ENCODE measurements at regions not wholly inside any gene's neighbourhood (a gene's known extent, or its start where the extent isn't known, plus 50 kb on each side); places are given as distances from the start of the nearest gene placed in this dataset.

GRCh38 chr6:25013246-25013645, 77.5 kb upstream of the RIPOR2 start:
- DNase-seq: peak; percentile 19

DNA sequence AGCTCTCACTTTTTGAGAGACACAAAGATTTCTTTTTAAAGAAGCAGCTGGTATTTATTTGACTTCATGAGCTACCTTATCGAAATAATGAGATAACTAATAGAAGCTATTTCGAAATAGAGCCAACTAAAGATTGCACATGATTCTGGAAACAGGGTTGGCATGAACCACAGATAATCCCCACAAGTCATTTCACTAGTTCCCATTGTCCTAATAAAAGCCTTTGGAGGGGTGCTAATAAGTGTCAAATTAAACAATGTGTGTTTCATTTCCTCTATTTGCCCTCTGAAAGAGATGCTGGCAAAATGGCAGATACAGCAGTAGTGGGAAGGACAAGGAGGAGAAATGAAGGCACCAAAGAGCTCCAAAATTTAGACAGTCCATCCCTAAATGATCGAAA, 78.6 kb upstream of the RIPOR2 start:
- no peak for DNase-seq

GRCh38 chr6:25014791-25015560, 79.2 kb upstream of the RIPOR2 start:
- DNase-seq: peak; percentile 30

- no peak for DNase-seq
Measured at GRCh38 chr6:25016014-25016720, 80.4 kb upstream of the RIPOR2 start.

- DNase-seq: peak; percentile 29
Measured at GRCh38 chr6:25017486-25017885, 81.7 kb upstream of the RIPOR2 start.

DNA sequence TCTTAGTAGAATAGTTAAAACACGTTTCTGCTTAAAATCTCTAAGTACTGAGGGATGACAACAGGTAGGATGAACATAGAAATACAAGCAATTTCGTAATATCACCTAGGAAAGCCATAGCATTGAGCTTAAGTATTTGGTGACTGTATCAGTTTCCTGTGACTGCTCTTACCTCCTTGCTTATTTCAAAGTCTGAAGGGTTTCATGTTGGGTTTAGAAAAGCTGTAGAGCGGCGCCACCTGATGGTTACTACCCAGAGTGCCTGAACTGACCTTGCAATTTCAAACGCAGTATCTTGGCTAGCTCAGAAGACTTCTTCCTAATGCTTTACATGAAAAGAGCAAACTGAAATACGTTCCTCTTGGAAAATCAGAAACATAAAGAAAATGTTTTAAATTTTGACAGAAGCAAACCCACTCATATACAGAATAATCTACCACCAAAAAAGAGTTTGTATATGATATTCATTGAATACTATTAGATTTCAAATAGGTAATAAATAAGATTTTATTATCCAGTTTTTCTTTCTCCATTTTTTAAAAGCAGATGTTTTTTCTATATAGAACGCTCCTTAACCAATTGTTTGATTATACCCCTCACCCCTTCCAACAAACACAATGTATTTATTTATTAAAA, 82.3 kb upstream of the RIPOR2 start:
- DNase-seq: peak; percentile 84

GRCh38 chr6:25018568-25018954, 82.8 kb upstream of the RIPOR2 start:
- no peak for DNase-seq

DNA sequence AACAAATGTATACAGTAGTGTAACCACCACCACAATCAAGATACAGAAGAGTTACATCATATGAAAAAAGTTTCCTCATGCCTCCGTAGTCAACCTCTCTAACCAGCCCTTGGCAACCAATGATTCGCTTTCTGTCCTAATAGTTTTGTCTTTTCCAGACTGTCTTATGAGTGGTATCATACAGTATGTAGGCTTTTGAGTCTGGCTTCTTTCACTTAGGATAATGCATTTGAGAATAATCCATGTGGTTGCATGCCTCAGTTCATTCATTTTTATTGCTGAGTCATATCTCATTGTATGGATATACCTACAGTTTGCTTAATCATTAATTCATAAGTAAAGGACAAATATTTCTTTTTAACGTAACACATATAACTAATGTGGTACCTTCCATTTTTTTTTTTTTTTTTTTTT, 86.4 kb upstream of the RIPOR2 start:
- no peak for DNase-seq

DNA sequence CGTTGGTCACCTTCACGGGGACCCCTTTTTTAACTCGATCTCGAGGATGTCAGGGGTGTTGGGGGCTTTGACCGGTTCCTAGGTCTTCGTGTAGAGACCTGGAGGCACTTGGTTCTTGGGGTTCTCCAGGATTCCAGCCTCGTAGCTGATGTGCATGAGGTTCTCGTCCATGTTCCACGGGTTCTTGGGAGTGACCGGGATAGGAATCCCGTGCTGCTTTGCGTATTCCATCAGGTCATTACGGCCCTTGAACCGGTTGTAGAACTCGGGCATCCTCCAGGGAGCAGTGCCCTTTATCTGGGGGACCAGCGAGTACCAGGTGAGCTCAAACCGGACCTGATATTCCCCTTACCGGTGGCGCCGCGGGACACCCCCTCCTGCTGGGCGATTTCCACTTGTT, 88.0 kb upstream of the RIPOR2 start:
- DNase-seq: no peak

DNA sequence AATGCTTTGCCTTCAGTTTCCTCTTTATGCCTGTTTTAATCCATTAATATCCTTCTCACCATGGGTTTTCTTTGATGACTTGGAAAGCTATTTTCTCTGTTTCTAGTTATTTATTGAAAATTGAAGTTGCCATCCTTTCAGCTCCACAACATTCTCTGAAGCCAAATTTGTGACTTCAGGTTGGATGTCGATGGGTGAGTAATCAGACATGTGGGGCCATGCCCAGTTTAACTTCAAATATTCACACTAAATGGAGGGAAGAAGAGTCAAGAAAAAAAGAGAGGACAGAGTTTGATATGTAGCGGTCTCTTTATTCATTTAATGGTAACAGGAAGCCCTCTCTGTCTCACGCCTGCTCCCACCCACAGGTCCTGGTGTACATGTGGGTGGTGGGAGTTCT, 89.1 kb upstream of the RIPOR2 start:
- DNase-seq: no peak

GRCh38 chr6:25025248-25025918, 89.6 kb upstream of the RIPOR2 start:
- no peak for DNase-seq

DNA sequence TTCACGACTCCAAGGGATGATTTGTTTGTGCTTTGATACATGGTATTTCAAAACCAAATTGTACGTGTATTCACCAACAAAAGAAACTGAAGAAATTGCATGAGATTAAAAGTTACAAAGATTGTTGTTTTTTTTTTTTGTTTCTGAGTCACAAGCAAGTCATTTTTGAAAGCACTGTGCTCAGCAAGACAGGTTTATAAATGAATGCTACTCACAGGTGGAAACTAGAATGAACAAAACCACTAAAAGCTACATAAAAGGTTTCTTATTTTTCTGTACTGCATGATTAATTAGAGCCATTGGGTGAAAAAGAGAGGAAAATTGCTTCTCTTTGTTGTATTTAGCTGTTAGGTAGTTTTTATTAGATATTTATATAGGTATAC, 90.2 kb upstream of the RIPOR2 start:
- DNase-seq: no peak

- peak; percentile 76 for DNase-seq
Measured at GRCh38 chr6:25026723-25027122, 91.0 kb upstream of the RIPOR2 start.

DNA sequence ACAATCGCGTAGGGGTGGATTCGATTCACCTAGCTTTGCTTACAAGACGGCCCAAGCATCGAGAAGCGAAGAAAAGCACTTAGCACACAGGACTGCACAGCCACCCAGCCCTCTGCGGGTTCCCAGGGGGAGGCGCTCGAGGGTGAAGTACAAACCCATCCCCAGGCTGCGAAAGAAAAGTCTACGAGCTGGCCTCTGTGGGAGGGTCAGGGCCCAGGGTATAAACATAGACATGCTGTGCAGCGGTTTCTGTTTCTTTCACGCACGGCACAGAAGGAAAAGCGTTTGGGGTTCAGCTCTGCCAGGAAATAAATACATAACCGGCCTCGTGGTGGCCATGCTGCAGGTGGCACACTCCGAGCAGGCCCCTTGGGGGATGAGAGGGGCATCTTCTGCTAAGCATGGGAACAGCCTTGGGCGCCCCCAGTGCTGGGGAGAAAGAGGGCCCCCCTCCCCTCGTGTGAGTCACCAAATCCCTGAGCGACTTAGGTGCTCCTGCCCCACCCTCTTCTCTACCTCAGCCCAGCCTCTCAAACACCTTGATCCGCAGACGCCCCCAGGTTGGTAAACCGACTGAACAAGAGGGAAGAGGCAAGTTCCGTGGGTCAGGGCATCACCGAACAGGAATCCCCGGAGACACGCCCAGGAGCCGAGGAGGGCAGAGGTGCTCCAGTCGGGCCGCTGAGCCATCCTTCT, 91.6 kb upstream of the RIPOR2 start:
- DNase-seq: no peak

DNA sequence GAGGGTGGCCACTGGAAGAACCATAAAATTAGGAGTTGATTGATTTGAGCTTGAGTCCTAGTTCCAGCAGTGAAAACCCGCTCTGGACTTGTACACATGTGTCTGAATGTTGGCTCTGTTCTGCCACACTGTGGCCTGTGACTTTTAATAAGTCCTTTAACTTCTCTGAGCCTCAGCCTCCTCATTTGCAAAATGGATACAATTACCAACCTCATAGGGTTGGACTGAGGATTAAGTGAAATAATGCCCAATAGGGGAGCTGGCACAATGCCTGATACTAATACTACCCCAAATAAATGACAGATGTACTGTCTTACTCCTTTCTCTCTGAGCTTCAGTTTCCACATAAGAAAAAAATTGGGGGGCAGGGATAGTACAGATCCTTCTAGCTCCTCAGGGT, 92.6 kb upstream of the RIPOR2 start:
- DNase-seq: peak; percentile 82

DNA sequence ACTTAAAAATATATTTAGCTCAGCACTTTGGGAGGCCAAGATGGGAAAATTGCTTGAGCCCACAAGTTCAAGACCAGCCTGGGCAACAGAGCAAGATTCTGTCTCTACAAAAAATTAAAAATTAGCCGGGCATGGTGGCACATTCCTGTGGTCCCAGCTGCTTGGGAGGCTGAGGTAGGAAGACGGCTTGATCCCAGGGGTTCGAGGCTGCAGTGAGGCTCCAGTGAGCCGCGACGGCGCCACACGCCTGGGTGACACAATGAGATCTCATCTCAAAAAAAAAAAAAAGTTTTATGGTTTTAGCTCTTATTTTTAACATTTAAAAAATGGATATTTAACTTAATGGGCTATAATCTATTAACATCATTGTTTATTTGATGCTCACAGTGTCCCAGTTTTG, 97.2 kb upstream of the RIPOR2 start:
- DNase-seq: no peak

DNA sequence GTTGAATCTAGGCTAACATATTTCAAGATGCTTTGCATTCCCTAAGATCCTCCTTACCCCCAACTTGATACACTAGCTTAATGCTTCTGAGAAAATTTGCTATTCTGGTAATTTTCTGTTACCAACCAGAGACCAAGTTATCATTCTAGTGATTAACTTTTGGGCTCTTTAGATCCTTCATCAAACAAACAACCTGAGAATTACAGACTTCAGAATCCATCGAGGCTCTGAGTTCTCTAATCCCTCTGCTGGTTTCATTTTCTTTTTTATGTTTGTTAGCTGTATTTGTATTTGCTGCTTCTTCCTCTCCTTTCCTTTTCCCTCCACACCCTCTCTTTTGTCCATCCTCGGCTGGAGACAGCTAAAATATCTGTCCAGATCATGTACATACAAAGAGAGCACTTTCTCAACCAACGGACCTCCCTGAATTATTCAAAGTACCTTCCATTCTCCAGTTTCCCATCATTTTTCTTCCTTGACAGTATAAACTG, 98.7 kb upstream of the RIPOR2 start:
- DNase-seq: peak; percentile 56

GRCh38 chr6:25035174-25035511, 99.4 kb upstream of the RIPOR2 start:
- no peak for DNase-seq

GRCh38 chr6:25035512-25036435, 100.0 kb upstream of the RIPOR2 start:
- DNase-seq: peak; percentile 37

- DNase-seq: no peak
Measured at GRCh38 chr6:25036461-25036860, 100.7 kb upstream of the RIPOR2 start.

DNA sequence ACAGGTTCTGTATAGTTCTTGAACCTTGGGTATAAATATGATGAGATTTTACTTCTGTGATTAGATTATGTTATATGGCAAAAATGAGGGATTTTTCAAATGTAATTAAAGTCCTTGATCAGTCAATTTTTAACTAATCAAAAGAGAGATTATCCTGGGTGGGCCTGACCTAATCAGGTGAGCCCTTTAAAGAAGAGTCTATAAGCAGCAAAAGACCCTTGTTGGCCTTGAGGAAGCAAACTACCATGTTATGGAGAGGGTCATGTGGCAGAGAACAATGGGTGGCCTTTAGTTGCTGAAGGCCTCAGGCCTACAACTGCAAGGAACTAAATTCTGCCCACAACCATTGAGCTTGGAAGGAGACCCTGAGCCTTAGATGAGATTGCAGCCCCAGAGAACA, 102.5 kb upstream of the RIPOR2 start:
- DNase-seq: no peak

- no peak for DNase-seq
Measured at GRCh38 chr6:25038999-25039398, 103.2 kb upstream of the RIPOR2 start.
